Retinal pigment epithelial cell (primary cell): ENCODE measurements at regions not wholly inside any gene's neighbourhood (a gene's known extent, or its start where the extent isn't known, plus 50 kb on each side); places are given as distances from the start of the nearest gene placed in this dataset.

ENCODE experiments used
- DNase-seq: peaks from one replicate; pipeline ENCODE4 v3.0.0-alpha.2; 2010; ENCODE audit warnings: low read depth
- H3K4me3 ChIP-seq: 2 replicates; pipeline ENCODE4 v1.5.1; 2011; ENCODE audit warnings: mild to moderate bottlenecking, low read length, control low read depth, moderate library complexity
- CTCF ChIP-seq: conservative IDR thresholded peaks from 2 replicates; pipeline ENCODE4 v1.5.1; 2011; ENCODE audit warnings: low read depth, low read length, control low read depth, inconsistent platforms

GRCh38 chr4:134324179-134324578, 122.6 kb upstream of the PABPC4L start:
- no peak for TF ChIP-seq CTCF
- H3K4me3 ChIP-seq, result no peak overlapping the region
- DNase-seq, result no peak

GRCh38 chr4:134320048-134320447, 118.5 kb upstream of the PABPC4L start:
- no peak overlapping the region for H3K4me3 ChIP-seq
- no peak for DNase-seq
- TF ChIP-seq CTCF, result no peak

- no peak for TF ChIP-seq CTCF
- DNase-seq, result peak; percentile 23
- no peak overlapping the region for H3K4me3 ChIP-seq
Measured at GRCh38 chr4:134313591-134313990, 112.0 kb upstream of the PABPC4L start.

- no peak for TF ChIP-seq CTCF
Measured at GRCh38 chr4:134309715-134310114, 108.1 kb upstream of the PABPC4L start.

GRCh38 chr4:134308910-134309309, 107.3 kb upstream of the PABPC4L start:
- TF ChIP-seq CTCF, result no peak
- DNase-seq, result no peak
- no peak overlapping the region for H3K4me3 ChIP-seq

More at GRCh38 chr4:134309715-134310114, 108.1 kb upstream of the PABPC4L start:
- no peak for DNase-seq
- H3K4me3 ChIP-seq, result no peak overlapping the region

- no peak for DNase-seq
- H3K4me3 ChIP-seq, result no peak overlapping the region
- TF ChIP-seq CTCF, result no peak
Measured at GRCh38 chr4:134298313-134298712, 96.7 kb upstream of the PABPC4L start.

GRCh38 chr4:134297765-134298164, 96.2 kb upstream of the PABPC4L start:
- TF ChIP-seq CTCF, result no peak
- no peak for DNase-seq

More at GRCh38 chr4:134297765-134298164, 96.2 kb upstream of the PABPC4L start:
- no peak overlapping the region for H3K4me3 ChIP-seq
